ENCODE measurements at regions not wholly inside any gene's neighbourhood (a gene's known extent, or its start where the extent isn't known, plus 50 kb on each side); places are given as distances from the start of the nearest gene placed in this dataset.

DNA sequence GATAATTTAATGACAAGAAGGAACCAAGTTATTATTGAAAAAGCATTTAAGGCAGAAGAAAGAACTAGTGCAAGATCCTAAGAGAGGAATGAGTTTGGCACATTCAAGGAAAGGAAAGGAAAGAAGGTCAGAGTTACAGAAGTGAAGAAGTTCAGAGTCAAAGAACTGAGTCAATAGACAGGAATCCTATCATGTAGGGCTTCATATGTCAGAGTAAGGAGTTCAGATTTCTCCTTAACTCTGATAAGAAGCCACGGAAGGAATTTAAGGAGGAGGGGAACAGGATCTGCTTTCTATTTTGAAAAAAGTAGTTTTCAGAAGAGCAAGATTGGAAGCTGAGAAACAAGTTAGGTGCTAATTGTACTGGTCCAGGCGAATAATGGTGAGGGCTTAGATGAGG is 223.1 kb upstream of the FOXN3 start:
- Histone ChIP-seq H4K20me1 (ENCODE audit: insufficient read depth) (no peaks in the 10 kb centered on the region), H3F3A (replicated peaks; ENCODE audit: insufficient read depth) (no peaks in the 10 kb centered on the region), H3K27me3 (ENCODE audit: insufficient read depth) (no peaks in the 10 kb centered on the region), H3K79me2 (ENCODE audit: insufficient read depth) (no peaks in the 10 kb centered on the region), H3K4me1 (ENCODE audit: control insufficient read depth in 1 of 2, insufficient read depth in 2 of 2, low read depth in 1 of 2, low read length in 1 of 2) (no peaks in the 10 kb centered on the region), H3K4me3 (ENCODE audit: low read depth in 2 of 2, low read length in 1 of 2) (no peak overlapping the region), H3K9me2 (no peaks in the 10 kb centered on the region), H3K4me2 (no peak overlapping the region), H3K9me3 (no peaks in the 10 kb centered on the region), H3K27ac (ENCODE audit: low read depth in 2 of 2, low read length in 1 of 2) (no peak overlapping the region), H3K9ac (no peak overlapping the region), H3K36me3 (replicated peaks in 1 of 2; ENCODE audit: control insufficient read depth in 1 of 2, insufficient read depth in 2 of 2, low read length in 1 of 2) (no peaks in the 10 kb centered on the region), H2AFZ (ENCODE audit: low read depth) (no peak overlapping the region)
- TF ChIP-seq CTCF (IDR thresholded peaks at IDR 0.05) (no peak), ELF1 (IDR thresholded peaks at IDR 0.05) (no peak), TCF12 (IDR thresholded peaks at IDR 0.05) (no peak), FOXM1 (IDR thresholded peaks at IDR 0.05; ENCODE audit: low read depth) (no peak), RFX5 (IDR thresholded peaks at IDR 0.05; ENCODE audit: low read length) (no peak)
- 56% methylated on average over 2 of the region's 2 CpGs for WGBS (ENCODE audit: low lambda C conversion rate)
- ChIA-PET CTCF (interaction anchor here (1.4 kb wide), 1 partner anchor 45 kb away, joined by 3 read pairs; no protein-coding TSS in a partner anchor), POLR2A (no interaction called here)
- no peak for DNase-seq

- ChIA-PET POLR2A (no interaction called here), CTCF (no interaction called here)
- no peak overlapping the region for H3K27ac ChIP-seq (ENCODE audit: low read depth in 2 of 2, low read length in 1 of 2)
- H3K36me3 ChIP-seq (replicated peaks in 1 of 2; ENCODE audit: control insufficient read depth in 1 of 2, insufficient read depth in 2 of 2, low read length in 1 of 2) = no peaks in the 10 kb centered on the region
- no peaks in the 10 kb centered on the region for H3K9me2 ChIP-seq
- no peak for DNase-seq
- no peaks in the 10 kb centered on the region for H3F3A ChIP-seq (replicated peaks; ENCODE audit: insufficient read depth)
- no peak overlapping the region for H3K4me2 ChIP-seq
- H2AFZ ChIP-seq (ENCODE audit: low read depth) = no peak overlapping the region
- H3K9me3 ChIP-seq = no peaks in the 10 kb centered on the region
- TF ChIP-seq RXRA (IDR thresholded peaks at IDR 0.05; ENCODE audit: borderline replicate concordance, low read depth) (no peak), JUND (IDR thresholded peaks at IDR 0.05) (no peak), CTCF (IDR thresholded peaks at IDR 0.05) (no peak), FOXM1 (IDR thresholded peaks at IDR 0.05; ENCODE audit: low read depth) (no peak), RAD21 (IDR thresholded peaks at IDR 0.05; ENCODE audit: low read length) (no peak), ELF1 (IDR thresholded peaks at IDR 0.05) (no peak)
- TF ChIP-seq, protein P1, sequence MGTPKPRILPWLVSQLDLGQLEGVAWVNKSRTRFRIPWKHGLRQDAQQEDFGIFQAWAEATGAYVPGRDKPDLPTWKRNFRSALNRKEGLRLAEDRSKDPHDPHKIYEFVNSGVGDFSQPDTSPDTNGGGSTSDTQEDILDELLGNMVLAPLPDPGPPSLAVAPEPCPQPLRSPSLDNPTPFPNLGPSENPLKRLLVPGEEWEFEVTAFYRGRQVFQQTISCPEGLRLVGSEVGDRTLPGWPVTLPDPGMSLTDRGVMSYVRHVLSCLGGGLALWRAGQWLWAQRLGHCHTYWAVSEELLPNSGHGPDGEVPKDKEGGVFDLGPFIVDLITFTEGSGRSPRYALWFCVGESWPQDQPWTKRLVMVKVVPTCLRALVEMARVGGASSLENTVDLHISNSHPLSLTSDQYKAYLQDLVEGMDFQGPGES (IDR thresholded peaks at IDR 0.05; ENCODE audit: low read depth, low read length) = no peak
- TF ChIP-seq, protein P2, sequence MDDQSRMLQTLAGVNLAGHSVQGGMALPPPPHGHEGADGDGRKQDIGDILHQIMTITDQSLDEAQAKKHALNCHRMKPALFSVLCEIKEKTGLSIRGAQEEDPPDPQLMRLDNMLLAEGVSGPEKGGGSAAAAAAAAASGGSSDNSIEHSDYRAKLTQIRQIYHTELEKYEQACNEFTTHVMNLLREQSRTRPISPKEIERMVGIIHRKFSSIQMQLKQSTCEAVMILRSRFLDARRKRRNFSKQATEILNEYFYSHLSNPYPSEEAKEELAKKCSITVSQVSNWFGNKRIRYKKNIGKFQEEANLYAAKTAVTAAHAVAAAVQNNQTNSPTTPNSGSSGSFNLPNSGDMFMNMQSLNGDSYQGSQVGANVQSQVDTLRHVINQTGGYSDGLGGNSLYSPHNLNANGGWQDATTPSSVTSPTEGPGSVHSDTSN (IDR thresholded peaks at IDR 0.05) = no peak
- H3K9ac ChIP-seq = no peak overlapping the region
- 78% methylated on average over 1 of the region's 1 CpG for WGBS (ENCODE audit: low lambda C conversion rate)
- no peaks in the 10 kb centered on the region for H3K79me2 ChIP-seq (ENCODE audit: insufficient read depth)
- H4K20me1 ChIP-seq (ENCODE audit: insufficient read depth) = no peaks in the 10 kb centered on the region
- no peaks in the 10 kb centered on the region for H3K27me3 ChIP-seq (ENCODE audit: insufficient read depth)
- H3K4me1 ChIP-seq (ENCODE audit: control insufficient read depth in 1 of 2, insufficient read depth in 2 of 2, low read depth in 1 of 2, low read length in 1 of 2) = no peaks in the 10 kb centered on the region
- H3K4me3 ChIP-seq (ENCODE audit: low read depth in 2 of 2, low read length in 1 of 2) = no peak overlapping the region
These were observed 222.7 kb upstream of the FOXN3 start for GRCh38 chr14:89639687-89640086.
